ENCODE measurements at regions not wholly inside any gene's neighbourhood (a gene's known extent, or its start where the extent isn't known, plus 50 kb on each side); places are given as distances from the start of the nearest gene placed in this dataset.

GRCh38 chrX:30973784-30974427, 84.9 kb upstream of the TAB3 start:
- no peaks in the 10 kb centered on the region for H3K36me3 ChIP-seq (ENCODE audit: control insufficient read depth in 4 of 4, insufficient read depth in 4 of 4, low read length in 3 of 4)
- H3K27ac ChIP-seq (ENCODE audit: insufficient read depth in 1 of 2, low read depth in 1 of 2, low read length in 2 of 2, poor library complexity in 1 of 2, severe bottlenecking in 2 of 2): no peak overlapping the region
- peak in 2 of 3 donors; percentile 19 to 46 for DNase-seq
- POLR2A ChIA-PET: no interaction called here
- CTCF ChIA-PET: interaction anchor here (0.7 kb wide), 2 partner anchors 79 to 245 kb away, joined by 4 to 5 read pairs; no protein-coding TSS in a partner anchor
- H3K4me3 ChIP-seq (ENCODE audit: control insufficient read depth in 1 of 7, extremely low read depth in 1 of 7, insufficient read depth in 4 of 7, low read depth in 2 of 7, low read length in 6 of 7): no peak overlapping the region
- WGBS (ENCODE audit: insufficient coverage): 85% methylated on average over 4 of the region's 5 CpGs
- peaks cover 0 to 5% (median 2%) of the 10 kb centered on the region in 4 experiments for H3K4me1 ChIP-seq (ENCODE audit: control extremely low read depth in 1 of 4, control insufficient read depth in 4 of 4, insufficient read depth in 4 of 4, low read length in 3 of 4)
- H3K27me3 ChIP-seq (replicated peaks in 2 of 5; ENCODE audit: control insufficient read depth in 4 of 5, insufficient read depth in 5 of 5, low read length in 4 of 5): peaks cover 0 to 4% (median 0%) of the 10 kb centered on the region in 5 experiments
- H3K9me3 ChIP-seq (ENCODE audit: control extremely low read depth in 1 of 5, control insufficient read depth in 4 of 5, insufficient read depth in 2 of 5, low read depth in 1 of 5, low read length in 4 of 5): no peaks in the 10 kb centered on the region

DNA sequence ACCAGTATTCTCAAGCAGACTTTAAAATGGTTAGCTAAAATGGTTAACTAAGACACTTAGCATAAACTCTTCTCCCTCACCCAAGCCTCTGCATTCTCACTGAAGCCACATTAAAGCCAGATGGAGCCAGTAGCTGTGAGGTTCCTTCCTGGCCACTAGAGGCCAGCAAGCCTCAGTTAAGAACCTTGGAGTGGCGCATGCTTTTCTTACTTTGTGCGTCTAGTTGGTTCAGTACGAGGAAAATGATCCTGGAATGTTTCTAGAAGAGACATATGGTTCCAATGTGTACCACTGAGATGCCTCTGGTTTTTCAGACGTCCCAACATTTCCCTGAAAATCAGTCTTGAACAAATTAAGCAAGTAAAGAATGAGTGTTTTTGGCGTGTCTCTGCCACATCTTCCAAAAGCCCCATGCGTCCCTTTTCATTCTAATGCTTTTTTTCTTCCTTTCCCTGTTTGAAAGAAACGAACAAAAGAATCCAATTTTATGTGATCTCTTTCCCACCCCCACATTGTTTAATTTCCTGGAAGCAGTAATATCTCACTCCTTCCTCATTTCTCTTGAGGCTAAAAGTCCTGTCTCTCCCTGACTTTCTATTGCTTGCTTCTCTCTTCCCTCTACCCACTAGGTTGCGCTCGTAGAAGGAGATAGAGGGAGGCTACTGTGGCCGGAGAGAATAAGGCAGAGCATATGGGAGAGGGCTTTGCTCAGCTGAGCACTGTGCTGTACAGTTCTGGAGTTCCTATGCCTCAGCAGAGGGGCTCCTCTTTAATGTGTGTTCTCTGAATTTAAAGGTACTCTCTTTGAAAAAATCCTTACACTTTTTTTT, 82.9 kb upstream of the TAB3 start:
- DNase-seq: peak in 2 of 3 donors; percentile 55 to 59
- peak overlapping the region in 5 of 7 experiments; percentile 17 to 73 (median 44) for H3K4me3 ChIP-seq (ENCODE audit: control insufficient read depth in 1 of 7, extremely low read depth in 1 of 7, insufficient read depth in 4 of 7, low read depth in 2 of 7, low read length in 6 of 7)
- 17% methylated on average over 4 of the region's 10 CpGs for WGBS (ENCODE audit: insufficient coverage)

GRCh38 chrX:30967516-30967915, 78.5 kb upstream of the TAB3 start:
- Histone ChIP-seq H3K4me1 (ENCODE audit: control extremely low read depth in 1 of 4, control insufficient read depth in 4 of 4, insufficient read depth in 4 of 4, low read length in 3 of 4) (peaks cover 0 to 5% (median 2%) of the 10 kb centered on the region in 4 experiments), H3K4me3 (ENCODE audit: control insufficient read depth in 1 of 7, extremely low read depth in 1 of 7, insufficient read depth in 4 of 7, low read depth in 2 of 7, low read length in 6 of 7) (no peak overlapping the region), H3K27me3 (replicated peaks in 2 of 5; ENCODE audit: control insufficient read depth in 4 of 5, insufficient read depth in 5 of 5, low read length in 4 of 5) (no peaks in the 10 kb centered on the region), H3K36me3 (ENCODE audit: control insufficient read depth in 4 of 4, insufficient read depth in 4 of 4, low read length in 3 of 4) (no peaks in the 10 kb centered on the region), H3K27ac (ENCODE audit: insufficient read depth in 1 of 2, low read depth in 1 of 2, low read length in 2 of 2, poor library complexity in 1 of 2, severe bottlenecking in 2 of 2) (no peak overlapping the region), H3K9me3 (ENCODE audit: control extremely low read depth in 1 of 5, control insufficient read depth in 4 of 5, insufficient read depth in 2 of 5, low read depth in 1 of 5, low read length in 4 of 5) (no peaks in the 10 kb centered on the region)
- POLR2A ChIA-PET: no interaction called here
- no CpG with 5 or more reads among the region's 4 CpGs for WGBS (ENCODE audit: insufficient coverage)
- CTCF ChIA-PET: no interaction called here
- DNase-seq: peak in 2 of 3 donors; percentile 27 to 28

More for the DNA sequence above, 82.9 kb upstream of the TAB3 start:
- POLR2A ChIA-PET: no interaction called here
- Histone ChIP-seq H3K36me3 (ENCODE audit: control insufficient read depth in 4 of 4, insufficient read depth in 4 of 4, low read length in 3 of 4) (no peaks in the 10 kb centered on the region), H3K27ac (ENCODE audit: insufficient read depth in 1 of 2, low read depth in 1 of 2, low read length in 2 of 2, poor library complexity in 1 of 2, severe bottlenecking in 2 of 2) (no peak overlapping the region), H3K27me3 (replicated peaks in 2 of 5; ENCODE audit: control insufficient read depth in 4 of 5, insufficient read depth in 5 of 5, low read length in 4 of 5) (peaks cover 0 to 4% (median 0%) of the 10 kb centered on the region in 5 experiments), H3K4me1 (ENCODE audit: control extremely low read depth in 1 of 4, control insufficient read depth in 4 of 4, insufficient read depth in 4 of 4, low read length in 3 of 4) (peaks cover 0 to 5% (median 2%) of the 10 kb centered on the region in 4 experiments), H3K9me3 (ENCODE audit: control extremely low read depth in 1 of 5, control insufficient read depth in 4 of 5, insufficient read depth in 2 of 5, low read depth in 1 of 5, low read length in 4 of 5) (no peaks in the 10 kb centered on the region)
- CTCF ChIA-PET: interaction anchor here (0.7 to 2.8 kb wide), 5 partner anchors 8 to 455 kb away, joined by 3 to 9 read pairs (median 3); no protein-coding TSS in a partner anchor

GRCh38 chrX:30965767-30966166, 76.7 kb upstream of the TAB3 start:
- H3K9me3 ChIP-seq (ENCODE audit: control extremely low read depth in 1 of 5, control insufficient read depth in 4 of 5, insufficient read depth in 2 of 5, low read depth in 1 of 5, low read length in 4 of 5): no peaks in the 10 kb centered on the region
- POLR2A ChIA-PET: no interaction called here
- no peaks in the 10 kb centered on the region for H3K27me3 ChIP-seq (replicated peaks in 2 of 5; ENCODE audit: control insufficient read depth in 4 of 5, insufficient read depth in 5 of 5, low read length in 4 of 5)
- no peak overlapping the region for H3K27ac ChIP-seq (ENCODE audit: insufficient read depth in 1 of 2, low read depth in 1 of 2, low read length in 2 of 2, poor library complexity in 1 of 2, severe bottlenecking in 2 of 2)
- no peaks in the 10 kb centered on the region for H3K4me1 ChIP-seq (ENCODE audit: control extremely low read depth in 1 of 4, control insufficient read depth in 4 of 4, insufficient read depth in 4 of 4, low read length in 3 of 4)
- WGBS (ENCODE audit: insufficient coverage): 91% methylated on average over 1 of the region's 5 CpGs
- CTCF ChIA-PET: no interaction called here
- DNase-seq: no peak
- no peak overlapping the region for H3K4me3 ChIP-seq (ENCODE audit: control insufficient read depth in 1 of 7, extremely low read depth in 1 of 7, insufficient read depth in 4 of 7, low read depth in 2 of 7, low read length in 6 of 7)
- H3K36me3 ChIP-seq (ENCODE audit: control insufficient read depth in 4 of 4, insufficient read depth in 4 of 4, low read length in 3 of 4): no peaks in the 10 kb centered on the region

- WGBS (ENCODE audit: insufficient coverage): no CpG with 5 or more reads among the region's 2 CpGs
- H3K36me3 ChIP-seq (ENCODE audit: control insufficient read depth in 4 of 4, insufficient read depth in 4 of 4, low read length in 3 of 4): no peaks in the 10 kb centered on the region
- DNase-seq: no peak
- H3K27me3 ChIP-seq (replicated peaks in 2 of 5; ENCODE audit: control insufficient read depth in 4 of 5, insufficient read depth in 5 of 5, low read length in 4 of 5): no peaks in the 10 kb centered on the region
- H3K4me1 ChIP-seq (ENCODE audit: control extremely low read depth in 1 of 4, control insufficient read depth in 4 of 4, insufficient read depth in 4 of 4, low read length in 3 of 4): no peaks in the 10 kb centered on the region
- CTCF ChIA-PET: no interaction called here
- POLR2A ChIA-PET: no interaction called here
- no peaks in the 10 kb centered on the region for H3K9me3 ChIP-seq (ENCODE audit: control extremely low read depth in 1 of 5, control insufficient read depth in 4 of 5, insufficient read depth in 2 of 5, low read depth in 1 of 5, low read length in 4 of 5)
- no peak overlapping the region for H3K4me3 ChIP-seq (ENCODE audit: control insufficient read depth in 1 of 7, extremely low read depth in 1 of 7, insufficient read depth in 4 of 7, low read depth in 2 of 7, low read length in 6 of 7)
- H3K27ac ChIP-seq (ENCODE audit: insufficient read depth in 1 of 2, low read depth in 1 of 2, low read length in 2 of 2, poor library complexity in 1 of 2, severe bottlenecking in 2 of 2): no peak overlapping the region
These were observed 72.5 kb upstream of the TAB3 start for GRCh38 chrX:30961387-30962174.

DNA sequence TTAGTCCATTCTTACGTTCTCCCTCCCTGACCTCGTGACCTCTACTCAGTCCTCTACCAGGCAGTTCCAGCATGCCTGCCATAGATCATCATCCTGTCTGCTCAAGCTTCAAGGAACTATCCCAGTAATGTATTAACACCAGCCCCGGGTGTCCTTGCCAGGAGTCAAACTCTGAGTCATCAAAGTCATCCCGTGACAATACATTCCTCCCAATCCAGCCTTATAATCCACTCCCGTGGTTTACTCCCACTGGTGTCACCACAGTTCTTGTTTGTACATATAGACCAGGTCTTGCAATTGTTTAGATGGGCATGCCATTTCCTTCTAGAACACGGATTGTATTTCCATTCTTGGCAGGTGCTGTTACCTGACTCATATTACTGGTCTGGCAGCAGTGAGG, 68.7 kb upstream of the TAB3 start:
- WGBS (ENCODE audit: insufficient coverage): 75% methylated on average over 6 of the region's 6 CpGs
- no peak for DNase-seq
- Histone ChIP-seq H3K36me3 (ENCODE audit: control insufficient read depth in 4 of 4, insufficient read depth in 4 of 4, low read length in 3 of 4) (no peaks in the 10 kb centered on the region), H3K27ac (ENCODE audit: insufficient read depth in 1 of 2, low read depth in 1 of 2, low read length in 2 of 2, poor library complexity in 1 of 2, severe bottlenecking in 2 of 2) (no peak overlapping the region), H3K27me3 (replicated peaks in 2 of 5; ENCODE audit: control insufficient read depth in 4 of 5, insufficient read depth in 5 of 5, low read length in 4 of 5) (no peaks in the 10 kb centered on the region), H3K4me3 (ENCODE audit: control insufficient read depth in 1 of 7, extremely low read depth in 1 of 7, insufficient read depth in 4 of 7, low read depth in 2 of 7, low read length in 6 of 7) (no peak overlapping the region), H3K4me1 (ENCODE audit: control extremely low read depth in 1 of 4, control insufficient read depth in 4 of 4, insufficient read depth in 4 of 4, low read length in 3 of 4) (no peaks in the 10 kb centered on the region), H3K9me3 (ENCODE audit: control extremely low read depth in 1 of 5, control insufficient read depth in 4 of 5, insufficient read depth in 2 of 5, low read depth in 1 of 5, low read length in 4 of 5) (no peaks in the 10 kb centered on the region)
- ChIA-PET CTCF (no interaction called here), POLR2A (no interaction called here)
